ENCODE measurements at regions not wholly inside any gene's neighbourhood (a gene's known extent, or its start where the extent isn't known, plus 50 kb on each side); places are given as distances from the start of the nearest gene placed in this dataset.

DNA sequence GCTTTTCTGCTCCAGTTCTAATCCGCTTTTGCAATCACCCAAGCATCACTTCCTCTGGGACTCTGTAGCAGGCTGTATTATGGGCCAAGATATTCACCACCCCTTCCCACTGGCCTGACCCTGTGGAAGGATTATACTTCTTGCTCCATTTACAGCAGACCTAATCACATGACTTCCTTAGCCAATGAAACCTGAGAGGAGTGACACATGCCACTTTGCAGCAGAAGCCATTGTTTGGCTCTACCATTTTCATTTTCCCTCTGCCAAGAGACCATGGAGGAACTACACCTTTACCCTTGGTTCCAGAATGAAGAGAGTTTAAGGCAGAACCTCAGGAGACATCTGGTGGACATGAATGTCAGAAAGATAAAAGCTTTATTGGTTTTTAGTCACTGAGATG lies 134.9 kb upstream of the HSD17B12 start:
- DNase-seq, result no peak
- CTCF ChIA-PET, result no interaction called here
- H3K4me3 Mint-ChIP-seq, result no peak overlapping the region
- no peaks in the 10 kb centered on the region for H3K4me1 Mint-ChIP-seq
- H3K9me3 Mint-ChIP-seq, result no peaks in the 10 kb centered on the region
- no peaks in the 10 kb centered on the region for H3K36me3 Mint-ChIP-seq
- peaks cover 42% of the 10 kb centered on the region for H3K27me3 Mint-ChIP-seq
- no peak overlapping the region for H3K27ac Mint-ChIP-seq

DNA sequence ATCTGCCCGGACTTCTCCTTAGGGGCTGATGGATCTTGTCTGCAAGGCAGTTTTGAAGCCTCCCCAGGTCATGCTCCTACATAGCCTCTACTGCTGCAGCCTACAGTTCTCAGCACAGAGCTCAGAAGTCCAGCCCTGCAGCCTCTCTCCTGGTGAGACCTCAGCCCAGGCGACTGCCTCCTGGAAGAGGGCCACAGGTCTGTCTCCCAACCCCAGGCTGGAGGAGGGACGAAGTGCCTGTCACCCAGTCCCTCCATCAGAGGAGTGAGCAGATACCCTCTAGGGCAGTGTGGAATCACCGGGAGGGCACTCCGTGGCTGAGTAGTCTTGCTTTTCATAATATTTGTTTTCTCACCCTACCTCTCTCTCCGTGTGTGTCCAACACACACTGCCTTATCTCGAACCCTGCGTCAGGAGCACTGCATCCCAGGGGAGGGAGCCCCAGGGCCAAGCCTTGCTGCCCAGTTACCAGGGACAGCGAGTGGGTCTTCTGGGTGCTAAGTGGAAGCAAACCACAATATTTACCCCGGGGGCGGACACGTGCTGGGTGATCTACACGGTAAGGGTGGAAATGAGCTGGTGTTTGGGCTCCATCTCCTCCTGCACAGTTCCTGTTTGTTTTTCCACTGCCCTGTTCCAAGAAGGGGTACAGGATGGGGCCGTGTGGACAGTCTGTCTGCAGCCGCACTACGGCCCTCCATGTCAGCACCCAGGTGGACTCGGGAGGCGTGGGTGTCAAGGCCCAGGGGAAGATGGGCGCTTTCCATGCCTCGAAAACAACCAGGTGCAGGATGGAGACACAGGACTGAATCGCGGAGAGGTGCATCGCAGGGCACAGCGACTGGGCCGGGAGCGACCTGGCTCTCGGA lies 133.7 kb upstream of the HSD17B12 start:
- no peak for DNase-seq
- Mint-ChIP-seq H3K36me3 (no peaks in the 10 kb centered on the region), H3K27me3 (peaks cover 46% of the 10 kb centered on the region), H3K27ac (no peak overlapping the region), H3K4me3 (no peak overlapping the region), H3K4me1 (no peaks in the 10 kb centered on the region), H3K9me3 (no peaks in the 10 kb centered on the region)
- CTCF ChIA-PET, result no interaction called here

GRCh38 chr11:43547430-43547831 lies 133.1 kb upstream of the HSD17B12 start:
- H3K36me3 Mint-ChIP-seq, result no peaks in the 10 kb centered on the region
- CTCF ChIA-PET, result no interaction called here
- H3K27ac Mint-ChIP-seq, result no peak overlapping the region
- no peak overlapping the region for H3K4me3 Mint-ChIP-seq
- H3K27me3 Mint-ChIP-seq, result peaks cover 46% of the 10 kb centered on the region
- DNase-seq, result no peak
- no peaks in the 10 kb centered on the region for H3K4me1 Mint-ChIP-seq
- no peaks in the 10 kb centered on the region for H3K9me3 Mint-ChIP-seq

GRCh38 chr11:43547889-43548381 lies 132.6 kb upstream of the HSD17B12 start:
- H3K36me3 Mint-ChIP-seq, result no peaks in the 10 kb centered on the region
- no peaks in the 10 kb centered on the region for H3K4me1 Mint-ChIP-seq
- CTCF ChIA-PET, result no interaction called here
- peaks cover 47% of the 10 kb centered on the region for H3K27me3 Mint-ChIP-seq
- DNase-seq, result no peak
- no peaks in the 10 kb centered on the region for H3K9me3 Mint-ChIP-seq
- H3K4me3 Mint-ChIP-seq, result no peak overlapping the region
- no peak overlapping the region for H3K27ac Mint-ChIP-seq

- Mint-ChIP-seq H3K27ac (no peak overlapping the region), H3K4me3 (no peak overlapping the region), H3K4me1 (no peaks in the 10 kb centered on the region), H3K27me3 (peaks cover 57% of the 10 kb centered on the region), H3K9me3 (no peaks in the 10 kb centered on the region), H3K36me3 (no peaks in the 10 kb centered on the region)
- DNase-seq, result no peak
- CTCF ChIA-PET, result no interaction called here
These were observed 131.6 kb upstream of the HSD17B12 start for GRCh38 chr11:43548916-43549315.

- no peak for DNase-seq
- Mint-ChIP-seq H3K27ac (no peak overlapping the region), H3K4me3 (no peak overlapping the region), H3K4me1 (no peaks in the 10 kb centered on the region), H3K9me3 (no peaks in the 10 kb centered on the region), H3K36me3 (no peaks in the 10 kb centered on the region), H3K27me3 (peaks cover 64% of the 10 kb centered on the region)
- CTCF ChIA-PET, result no interaction called here
These were observed 130.9 kb upstream of the HSD17B12 start for GRCh38 chr11:43549624-43550023.

DNA sequence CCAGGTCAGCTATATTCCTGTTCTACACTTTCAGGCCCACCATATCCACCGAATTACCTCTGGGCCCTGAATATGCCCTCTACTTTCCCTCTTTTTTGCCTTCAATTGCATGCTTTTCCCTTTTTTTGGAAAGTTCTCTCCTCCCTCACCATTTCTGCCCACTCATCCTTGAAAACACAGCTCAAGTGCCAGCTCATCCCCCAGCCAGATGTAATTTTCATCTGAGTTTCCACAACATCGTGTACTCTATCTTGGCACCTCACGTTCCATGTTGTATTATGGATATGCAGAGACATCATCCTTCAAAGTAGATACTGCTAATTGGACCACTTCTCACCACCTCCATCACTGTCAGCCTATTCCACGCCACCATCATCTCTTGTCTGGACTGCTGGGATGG lies 129.8 kb upstream of the HSD17B12 start:
- no peaks in the 10 kb centered on the region for H3K36me3 Mint-ChIP-seq
- DNase-seq, result no peak
- H3K27ac Mint-ChIP-seq, result no peak overlapping the region
- H3K4me1 Mint-ChIP-seq, result no peaks in the 10 kb centered on the region
- CTCF ChIA-PET, result interaction anchor here (1.1 kb wide), 1 partner anchor 18 kb away, joined by 3 read pairs; no protein-coding TSS in a partner anchor
- no peak overlapping the region for H3K4me3 Mint-ChIP-seq
- H3K27me3 Mint-ChIP-seq, result peaks cover 70% of the 10 kb centered on the region
- H3K9me3 Mint-ChIP-seq, result no peaks in the 10 kb centered on the region

DNA sequence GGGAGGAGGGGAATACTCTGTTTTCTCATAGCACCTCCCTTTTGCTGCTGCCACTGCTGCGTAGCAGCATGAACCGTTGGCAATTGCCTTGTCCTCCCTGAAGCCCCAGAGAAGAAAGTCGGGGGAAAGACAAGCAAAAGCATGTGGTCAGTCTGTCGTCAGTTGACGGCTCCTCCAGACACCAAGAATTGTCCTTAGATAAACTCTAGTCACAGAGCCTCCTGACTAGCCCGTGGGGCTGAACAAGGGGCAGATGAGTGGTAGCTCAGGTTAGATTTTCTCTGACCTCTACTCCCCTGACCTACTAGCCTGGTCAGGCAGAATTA lies 126.4 kb upstream of the HSD17B12 start:
- no peaks in the 10 kb centered on the region for H3K4me1 Mint-ChIP-seq
- H3K27ac Mint-ChIP-seq, result no peak overlapping the region
- no peak overlapping the region for H3K4me3 Mint-ChIP-seq
- H3K27me3 Mint-ChIP-seq, result peaks cover 79% of the 10 kb centered on the region
- CTCF ChIA-PET, result no interaction called here
- H3K36me3 Mint-ChIP-seq, result no peaks in the 10 kb centered on the region
- H3K9me3 Mint-ChIP-seq, result no peaks in the 10 kb centered on the region
- DNase-seq, result no peak

DNA sequence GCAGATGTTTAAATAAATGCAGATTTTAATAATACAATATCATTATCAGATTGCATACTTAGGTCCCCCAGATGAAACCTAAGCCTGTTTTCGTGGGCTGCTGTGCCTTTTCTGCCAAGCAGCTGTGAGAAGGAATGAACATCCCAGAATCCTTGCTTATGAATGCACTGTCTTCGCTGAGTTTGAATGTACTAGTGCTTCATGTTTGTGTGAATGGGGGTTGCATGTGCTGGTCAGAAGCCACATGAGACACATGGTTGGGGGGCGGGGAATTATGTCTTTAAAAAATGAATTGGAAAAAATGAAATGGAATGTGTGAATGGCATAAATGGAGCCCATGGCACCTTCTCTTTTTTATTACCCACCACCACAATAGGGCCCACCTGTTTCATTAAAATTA lies 125.4 kb upstream of the HSD17B12 start:
- Mint-ChIP-seq H3K36me3 (no peaks in the 10 kb centered on the region), H3K4me1 (no peaks in the 10 kb centered on the region), H3K27me3 (peaks cover 75% of the 10 kb centered on the region), H3K9me3 (no peaks in the 10 kb centered on the region), H3K4me3 (no peak overlapping the region), H3K27ac (no peak overlapping the region)
- no peak for DNase-seq
- CTCF ChIA-PET, result no interaction called here

GRCh38 chr11:43555816-43556611 lies 124.5 kb upstream of the HSD17B12 start:
- H3K4me3 Mint-ChIP-seq, result no peak overlapping the region
- DNase-seq, result no peak
- H3K4me1 Mint-ChIP-seq, result no peaks in the 10 kb centered on the region
- H3K27me3 Mint-ChIP-seq, result peaks cover 76% of the 10 kb centered on the region
- no peaks in the 10 kb centered on the region for H3K9me3 Mint-ChIP-seq
- H3K27ac Mint-ChIP-seq, result no peak overlapping the region
- CTCF ChIA-PET, result interaction anchor here (1.2 kb wide), 1 partner anchor 22 kb away, joined by 3 read pairs; no protein-coding TSS in a partner anchor
- no peaks in the 10 kb centered on the region for H3K36me3 Mint-ChIP-seq

- DNase-seq, result no peak
- H3K4me3 Mint-ChIP-seq, result no peak overlapping the region
- no peaks in the 10 kb centered on the region for H3K36me3 Mint-ChIP-seq
- no peak overlapping the region for H3K27ac Mint-ChIP-seq
- CTCF ChIA-PET, result interaction anchor here (1.2 to 1.5 kb wide), 2 partner anchors 12 to 21 kb away, joined by 3 to 5 read pairs; no protein-coding TSS in a partner anchor
- H3K4me1 Mint-ChIP-seq, result no peaks in the 10 kb centered on the region
- no peaks in the 10 kb centered on the region for H3K9me3 Mint-ChIP-seq
- peaks cover 76% of the 10 kb centered on the region for H3K27me3 Mint-ChIP-seq
These were observed 123.7 kb upstream of the HSD17B12 start for GRCh38 chr11:43556612-43557375.

GRCh38 chr11:43557553-43558110 lies 122.9 kb upstream of the HSD17B12 start:
- DNase-seq, result no peak
- Mint-ChIP-seq H3K9me3 (no peaks in the 10 kb centered on the region), H3K36me3 (no peaks in the 10 kb centered on the region), H3K27ac (no peak overlapping the region), H3K4me1 (no peaks in the 10 kb centered on the region), H3K27me3 (peaks cover 78% of the 10 kb centered on the region), H3K4me3 (no peak overlapping the region)
- CTCF ChIA-PET, result interaction anchor here (1.1 to 1.5 kb wide), 3 partner anchors 10 to 20 kb away, joined by 3 to 5 read pairs (median 3); no protein-coding TSS in a partner anchor

DNA sequence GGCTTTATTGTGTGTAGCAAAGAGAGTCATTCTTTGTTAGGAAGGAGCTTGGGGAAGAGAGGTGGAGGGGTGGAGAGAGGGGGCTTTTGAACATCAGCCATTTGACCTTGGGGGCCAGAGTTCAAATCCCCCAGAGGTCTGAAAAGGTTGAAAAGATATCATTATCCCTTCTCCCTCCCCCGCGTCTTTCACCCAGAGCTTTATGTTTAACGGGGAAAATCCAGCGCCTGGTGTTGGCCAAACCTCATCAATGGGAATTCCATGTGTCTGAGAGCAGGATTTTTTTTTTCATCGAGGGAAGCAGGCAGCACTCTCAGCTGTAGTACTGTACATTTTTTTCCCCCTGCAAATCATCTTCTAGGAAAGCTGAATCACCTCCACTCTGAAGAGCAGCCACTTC lies 122.4 kb upstream of the HSD17B12 start:
- no peak overlapping the region for H3K27ac Mint-ChIP-seq
- CTCF ChIA-PET, result interaction anchor here (1.1 to 1.5 kb wide), 2 partner anchors 9 to 10 kb away, joined by 3 to 5 read pairs; no protein-coding TSS in a partner anchor
- no peaks in the 10 kb centered on the region for H3K4me1 Mint-ChIP-seq
- no peak for DNase-seq
- no peaks in the 10 kb centered on the region for H3K36me3 Mint-ChIP-seq
- no peaks in the 10 kb centered on the region for H3K9me3 Mint-ChIP-seq
- no peak overlapping the region for H3K4me3 Mint-ChIP-seq
- peaks cover 77% of the 10 kb centered on the region for H3K27me3 Mint-ChIP-seq

All from activated naive CD4-positive, alpha-beta T cell treated with anti-CD3 and anti-CD28 coated beads, Interleukin-2, amount 10 ng/mL, durations not matched to agents 7 days and 5 days (primary cell).